RWPE2 (cell line): ENCODE measurements at regions not wholly inside any gene's neighbourhood (a gene's known extent, or its start where the extent isn't known, plus 50 kb on each side); places are given as distances from the start of the nearest gene placed in this dataset.

Source experiments
- ATAC-seq: fragments of 200-7000 bp; cut with Tn5 transposase; 3 replicates; pipeline ENCODE4 v1.9.1; 2021; ENCODE audit warnings: low read depth
- DNase-seq: peaks from one replicate; pipeline ENCODE4 v3.0.0-alpha.2; 2020; ENCODE audit warnings: low spot score
- H3K27ac ChIP-seq: fragments of 450-650 bp; 2 replicates; pipeline ENCODE4 v1.5.1; 2017; ENCODE audit warnings: mild to moderate bottlenecking; ENCODE audit not compliant: poor library complexity, severe bottlenecking
- H3K27me3 ChIP-seq: fragments of 250-450 bp; sonication (Bioruptor Pico); 2 replicates; pipeline ENCODE4 v1.5.1; 2021; ENCODE audit warnings: mild to moderate bottlenecking, moderate library complexity; ENCODE audit not compliant: insufficient read depth, poor library complexity, severe bottlenecking
- H3K36me3 ChIP-seq: fragments of 250-450 bp; sonication (Bioruptor Pico); 2 replicates; pipeline ENCODE4 v1.5.1; 2020; ENCODE audit warnings: low read depth, mild to moderate bottlenecking, moderate library complexity
- H3K4me1 ChIP-seq: fragments of 250-450 bp; sonication (Bioruptor Pico); 2 replicates; pipeline ENCODE4 v1.5.1; 2021; ENCODE audit warnings: mild to moderate bottlenecking, moderate library complexity; ENCODE audit not compliant: insufficient read depth, poor library complexity, severe bottlenecking
- H3K4me3 ChIP-seq: fragments of 250-450 bp; sonication (Bioruptor Pico); 2 replicates; pipeline ENCODE4 v1.5.1; 2021; ENCODE audit warnings: mild to moderate bottlenecking, moderate library complexity; ENCODE audit not compliant: severe bottlenecking
- H3K9me3 ChIP-seq: fragments of 250-450 bp; sonication (Bioruptor Pico); 2 replicates; pipeline ENCODE4 v1.5.1; 2021; ENCODE audit warnings: mild to moderate bottlenecking, moderate library complexity; ENCODE audit not compliant: severe bottlenecking
- CTCF ChIP-seq: fragments of 450-650 bp; IDR thresholded peaks from one replicate; pipeline ENCODE4 v1.5.1; 2017; ENCODE audit warnings: mild to moderate bottlenecking, moderate library complexity; ENCODE audit not compliant: poor library complexity, severe bottlenecking

- TF ChIP-seq CTCF: no peak
Measured at GRCh38 chr13:99896369-99897075, 75.0 kb downstream of the ZIC5 start.

GRCh38 chr13:99895444-99896368 lies 75.9 kb downstream of the ZIC5 start:
- DNase-seq (no peak), ATAC-seq (0 out of 3 replicates have a peak, but pooled peaks have one; percentile 17)
- TF ChIP-seq CTCF: no peak
- Histone ChIP-seq H3K9me3 (no peaks in the 10 kb centered on the region), H3K4me3 (no peak overlapping the region), H3K36me3 (no peaks in the 10 kb centered on the region), H3K27me3 (peaks cover 32% of the 10 kb centered on the region), H3K4me1 (no peaks in the 10 kb centered on the region), H3K27ac (no peak overlapping the region)

More at GRCh38 chr13:99896369-99897075, 75.0 kb downstream of the ZIC5 start:
- Histone ChIP-seq H3K27me3 (peaks cover 32% of the 10 kb centered on the region), H3K4me1 (no peaks in the 10 kb centered on the region), H3K9me3 (no peaks in the 10 kb centered on the region), H3K27ac (no peak overlapping the region), H3K4me3 (no peak overlapping the region), H3K36me3 (no peaks in the 10 kb centered on the region)
- ATAC-seq (no peak), DNase-seq (no peak)

GRCh38 chr13:99894840-99895443 lies 76.6 kb downstream of the ZIC5 start:
- DNase-seq (no peak), ATAC-seq (no peak)
- no peak overlapping the region for H3K4me3 ChIP-seq
- H3K27ac ChIP-seq: no peak overlapping the region
- TF ChIP-seq CTCF: no peak
- H3K36me3 ChIP-seq: no peaks in the 10 kb centered on the region
- peaks cover 32% of the 10 kb centered on the region for H3K27me3 ChIP-seq
- H3K9me3 ChIP-seq: no peaks in the 10 kb centered on the region
- H3K4me1 ChIP-seq: no peaks in the 10 kb centered on the region

GRCh38 chr13:99894105-99894839 lies 77.3 kb downstream of the ZIC5 start:
- ATAC-seq: no peak
- no peak for DNase-seq
- Histone ChIP-seq H3K9me3 (no peaks in the 10 kb centered on the region), H3K4me1 (no peaks in the 10 kb centered on the region), H3K36me3 (no peaks in the 10 kb centered on the region), H3K4me3 (no peak overlapping the region), H3K27me3 (peaks cover 32% of the 10 kb centered on the region), H3K27ac (no peak overlapping the region)
- TF ChIP-seq CTCF: no peak
